ENCODE measurements at regions not wholly inside any gene's neighbourhood (a gene's known extent, or its start where the extent isn't known, plus 50 kb on each side); places are given as distances from the start of the nearest gene placed in this dataset.

DNA sequence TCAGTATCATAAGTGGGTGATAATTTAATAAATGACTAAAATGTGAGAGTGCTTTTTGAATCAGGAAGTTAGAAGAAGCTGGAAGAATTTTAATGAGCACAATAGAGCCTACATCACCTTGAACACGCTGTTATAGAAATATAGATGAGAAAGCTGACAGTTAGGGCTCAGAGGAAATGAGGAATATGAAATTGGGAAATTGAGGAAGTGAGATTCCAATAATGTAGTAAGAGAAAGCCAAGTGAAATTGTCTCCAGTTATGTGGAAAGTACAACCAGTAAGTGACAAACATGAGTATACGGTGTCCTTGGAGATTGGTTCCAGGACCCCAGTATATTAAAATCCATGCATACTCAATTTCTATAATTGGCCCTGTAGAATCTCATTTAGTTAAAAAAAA, 235.9 kb upstream of the FAM174A start:
- TF ChIP-seq CTCF (IDR thresholded peaks at IDR 0.05; ENCODE audit: borderline replicate concordance, extremely low read depth, low read length, poor library complexity, severe bottlenecking) (no peak), EZH2 (IDR thresholded peaks at IDR 0.05; ENCODE audit: borderline replicate concordance, low read depth, low read length, severe bottlenecking) (no peak)
